WTC11 (cell line): ENCODE measurements at regions not wholly inside any gene's neighbourhood (a gene's known extent, or its start where the extent isn't known, plus 50 kb on each side); places are given as distances from the start of the nearest gene placed in this dataset.

Source experiments
- ATAC-seq: fragments of 200-7000 bp; cut with Tn5 transposase; 2 replicates; pipeline ENCODE4 v1.10.0; 2021; ENCODE audit warnings: mild to moderate bottlenecking, moderate library complexity
- CTCF ChIA-PET: fragments of 300-600 bp; sonication (Branson Sonifier 250); formaldehyde crosslinking; loops from one replicate; lab custom pipeline; 2021; ENCODE audit warnings: antibody characterized with exemption; lab: Charles Lee
- POLR2A ChIA-PET: fragments of 350-600 bp; sonication (Branson Sonifier 250); formaldehyde crosslinking; loops from one replicate; lab custom pipeline; 2021; ENCODE audit warnings: antibody characterized with exemption; lab: Charles Lee
- DNase-seq: peaks from one replicate; pipeline ENCODE4 v3.0.0; 2021; ENCODE audit warnings: low spot score
- H3K27ac Mint-ChIP-seq: 2 replicates; pipeline ENCODE4 v1.8.0; 2021; ENCODE audit warnings: mixed read lengths
- H3K27me3 Mint-ChIP-seq: 2 replicates; pipeline ENCODE4 v1.8.0; 2021; ENCODE audit warnings: low read depth, mild to moderate bottlenecking, moderate library complexity, mixed read lengths
- H3K36me3 Mint-ChIP-seq: 2 replicates; pipeline ENCODE4 v1.8.0; 2021; ENCODE audit warnings: mixed read lengths
- H3K4me1 Mint-ChIP-seq: 2 replicates; pipeline ENCODE4 v1.8.0; 2022; ENCODE audit warnings: mixed read lengths
- H3K4me3 Mint-ChIP-seq: 2 replicates; pipeline ENCODE4 v1.8.0; 2021; ENCODE audit warnings: mild to moderate bottlenecking, moderate library complexity, mixed read lengths
- H3K9me3 Mint-ChIP-seq: 2 replicates; pipeline ENCODE4 v1.8.0; 2021; ENCODE audit warnings: mixed read lengths
- ATF1 ChIP-seq: sonication (generic); formaldehyde crosslinking; IDR thresholded peaks from 2 replicates; pipeline ENCODE4 v1.8.1; 2023; ENCODE audit warnings: mild to moderate bottlenecking, moderate library complexity, missing genetic modification reagents
- ETV6 ChIP-seq: sonication (generic); formaldehyde crosslinking; IDR thresholded peaks from 2 replicates; pipeline ENCODE4 v1.8.1; 2022; ENCODE audit warnings: mild to moderate bottlenecking, missing genetic modification reagents
- GTF2I ChIP-seq: fragments of 250-450 bp; sonication (Bioruptor Pico); conservative IDR thresholded peaks from 2 replicates; pipeline ENCODE4 v1.4.0; 2021; ENCODE audit warnings: mild to moderate bottlenecking
- JUN ChIP-seq: sonication (generic); formaldehyde crosslinking; IDR thresholded peaks from 2 replicates; pipeline ENCODE4 v1.8.0; 2023; ENCODE audit warnings: mild to moderate bottlenecking, missing genetic modification reagents
- NR1H2 ChIP-seq: sonication (generic); formaldehyde crosslinking; IDR thresholded peaks from 2 replicates; pipeline ENCODE4 v1.9.0; 2021; ENCODE audit warnings: mild to moderate bottlenecking, moderate library complexity, missing genetic modification reagents
- TEAD4 ChIP-seq: sonication (generic); formaldehyde crosslinking; IDR thresholded peaks from 2 replicates; pipeline ENCODE4 v1.8.0; 2022; ENCODE audit warnings: mild to moderate bottlenecking, missing genetic modification reagents
- ZBTB21 ChIP-seq: sonication (generic); formaldehyde crosslinking; IDR thresholded peaks from 2 replicates; pipeline ENCODE4 v1.8.1; 2023; ENCODE audit warnings: mild to moderate bottlenecking, missing genetic modification reagents, borderline replicate concordance
- TF ChIP-seq, protein P1 (sequence below): sonication (generic); formaldehyde crosslinking; IDR thresholded peaks from 2 replicates; pipeline ENCODE4 v1.8.0; 2022; ENCODE audit warnings: missing genetic modification reagents
- TF ChIP-seq, protein P2 (sequence below): fragments of 250-450 bp; sonication (Bioruptor Pico); IDR thresholded peaks from 2 replicates; pipeline ENCODE4 v2.1.2; 2022; ENCODE audit warnings: mild to moderate bottlenecking, moderate library complexity
- TF ChIP-seq, protein P3 (sequence below): sonication (generic); formaldehyde crosslinking; IDR thresholded peaks from 2 replicates; pipeline ENCODE4 v1.8.1; 2023; ENCODE audit warnings: mild to moderate bottlenecking, missing genetic modification reagents
- TF ChIP-seq, protein P4 (sequence below): fragments of 250-450 bp; sonication (Bioruptor Pico); conservative IDR thresholded peaks from 2 replicates; pipeline ENCODE4 v1.9.0; 2021; ENCODE audit warnings: mild to moderate bottlenecking
- TF ChIP-seq, protein P5 (sequence below): sonication (generic); formaldehyde crosslinking; IDR thresholded peaks from 2 replicates; pipeline ENCODE4 v1.8.0; 2023; ENCODE audit warnings: mild to moderate bottlenecking, missing genetic modification reagents
- TF ChIP-seq, protein P6 (sequence below): sonication (generic); formaldehyde crosslinking; IDR thresholded peaks from 2 replicates; pipeline ENCODE4 v1.8.1; 2023; ENCODE audit warnings: mild to moderate bottlenecking, missing genetic modification reagents, moderate library complexity
- TF ChIP-seq, protein P7 (sequence below): fragments of 250-450 bp; sonication (Bioruptor Pico); IDR thresholded peaks from 2 replicates; pipeline ENCODE4 v1.9.0; 2021; ENCODE audit warnings: mild to moderate bottlenecking
- TF ChIP-seq, protein P8 (sequence below): sonication (generic); formaldehyde crosslinking; IDR thresholded peaks from 2 replicates; pipeline ENCODE4 v1.8.0; 2022; ENCODE audit warnings: mild to moderate bottlenecking, missing genetic modification reagents

DNA sequence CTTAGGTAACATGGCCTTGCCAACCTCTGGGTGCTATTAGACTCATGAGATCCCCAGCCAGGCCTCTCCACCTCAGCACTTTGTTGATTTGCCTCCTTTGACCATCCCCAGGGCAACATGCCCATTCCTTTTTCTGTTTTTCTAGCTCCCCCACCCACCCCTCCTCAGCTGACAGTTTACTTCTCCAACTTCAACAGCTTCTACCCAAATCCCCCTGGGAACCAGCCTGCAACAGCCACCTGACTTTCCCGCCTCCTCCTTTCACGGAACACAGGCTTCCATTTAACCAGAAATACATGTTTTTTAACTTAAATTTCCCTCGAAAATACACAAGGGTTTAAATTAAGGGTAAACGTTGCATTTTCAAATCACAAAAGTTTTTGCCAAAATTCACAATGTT is 117.3 kb downstream of the DLEU7 start (continued):
- TF ChIP-seq, protein P1, sequence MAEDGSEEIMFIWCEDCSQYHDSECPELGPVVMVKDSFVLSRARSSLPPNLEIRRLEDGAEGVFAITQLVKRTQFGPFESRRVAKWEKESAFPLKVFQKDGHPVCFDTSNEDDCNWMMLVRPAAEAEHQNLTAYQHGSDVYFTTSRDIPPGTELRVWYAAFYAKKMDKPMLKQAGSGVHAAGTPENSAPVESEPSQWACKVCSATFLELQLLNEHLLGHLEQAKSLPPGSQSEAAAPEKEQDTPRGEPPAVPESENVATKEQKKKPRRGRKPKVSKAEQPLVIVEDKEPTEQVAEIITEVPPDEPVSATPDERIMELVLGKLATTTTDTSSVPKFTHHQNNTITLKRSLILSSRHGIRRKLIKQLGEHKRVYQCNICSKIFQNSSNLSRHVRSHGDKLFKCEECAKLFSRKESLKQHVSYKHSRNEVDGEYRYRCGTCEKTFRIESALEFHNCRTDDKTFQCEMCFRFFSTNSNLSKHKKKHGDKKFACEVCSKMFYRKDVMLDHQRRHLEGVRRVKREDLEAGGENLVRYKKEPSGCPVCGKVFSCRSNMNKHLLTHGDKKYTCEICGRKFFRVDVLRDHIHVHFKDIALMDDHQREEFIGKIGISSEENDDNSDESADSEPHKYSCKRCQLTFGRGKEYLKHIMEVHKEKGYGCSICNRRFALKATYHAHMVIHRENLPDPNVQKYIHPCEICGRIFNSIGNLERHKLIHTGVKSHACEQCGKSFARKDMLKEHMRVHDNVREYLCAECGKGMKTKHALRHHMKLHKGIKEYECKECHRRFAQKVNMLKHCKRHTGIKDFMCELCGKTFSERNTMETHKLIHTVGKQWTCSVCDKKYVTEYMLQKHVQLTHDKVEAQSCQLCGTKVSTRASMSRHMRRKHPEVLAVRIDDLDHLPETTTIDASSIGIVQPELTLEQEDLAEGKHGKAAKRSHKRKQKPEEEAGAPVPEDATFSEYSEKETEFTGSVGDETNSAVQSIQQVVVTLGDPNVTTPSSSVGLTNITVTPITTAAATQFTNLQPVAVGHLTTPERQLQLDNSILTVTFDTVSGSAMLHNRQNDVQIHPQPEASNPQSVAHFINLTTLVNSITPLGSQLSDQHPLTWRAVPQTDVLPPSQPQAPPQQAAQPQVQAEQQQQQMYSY (CRISPR knock-in tag) = no peak
- TF ChIP-seq, all 79 proteins: peak for 0

DNA sequence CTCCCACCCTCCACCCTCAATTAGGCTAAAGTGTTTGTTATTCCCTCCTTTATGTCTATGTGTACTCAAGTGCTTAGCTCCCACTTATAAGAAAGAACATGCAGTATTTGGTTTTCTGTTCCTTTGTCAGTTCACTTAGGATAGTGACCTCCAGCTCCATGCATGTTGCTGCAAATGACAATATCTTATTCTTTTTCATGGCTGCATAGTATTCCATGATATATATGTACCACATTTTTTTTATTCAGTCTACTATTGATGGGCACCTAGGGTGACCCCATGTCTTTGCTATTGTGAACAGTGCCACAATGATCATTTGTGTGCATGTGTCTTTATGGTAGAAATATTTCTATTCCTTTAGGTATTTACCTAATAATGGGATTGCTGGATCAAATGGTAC is 114.3 kb downstream of the DLEU7 start:
- Mint-ChIP-seq H3K4me3 (no peak overlapping the region), H3K27me3 (peaks cover 3% of the 10 kb centered on the region; the same call in 1 of the 2 replicates), H3K4me1 (peaks cover 4% of the 10 kb centered on the region; the same call in 1 of the 2 replicates), H3K9me3 (peaks cover 35% of the 10 kb centered on the region), H3K36me3 (peaks cover 26% of the 10 kb centered on the region), H3K27ac (no peak overlapping the region)
- POLR2A ChIA-PET = no interaction called here
- no peak for TF ChIP-seq NR1H2
- TF ChIP-seq GTF2I = peak; percentile 81; the same call in 1 of the 2 replicates
- DNase-seq (no peak), ATAC-seq (no peak)
- CTCF ChIA-PET = no interaction called here

DNA sequence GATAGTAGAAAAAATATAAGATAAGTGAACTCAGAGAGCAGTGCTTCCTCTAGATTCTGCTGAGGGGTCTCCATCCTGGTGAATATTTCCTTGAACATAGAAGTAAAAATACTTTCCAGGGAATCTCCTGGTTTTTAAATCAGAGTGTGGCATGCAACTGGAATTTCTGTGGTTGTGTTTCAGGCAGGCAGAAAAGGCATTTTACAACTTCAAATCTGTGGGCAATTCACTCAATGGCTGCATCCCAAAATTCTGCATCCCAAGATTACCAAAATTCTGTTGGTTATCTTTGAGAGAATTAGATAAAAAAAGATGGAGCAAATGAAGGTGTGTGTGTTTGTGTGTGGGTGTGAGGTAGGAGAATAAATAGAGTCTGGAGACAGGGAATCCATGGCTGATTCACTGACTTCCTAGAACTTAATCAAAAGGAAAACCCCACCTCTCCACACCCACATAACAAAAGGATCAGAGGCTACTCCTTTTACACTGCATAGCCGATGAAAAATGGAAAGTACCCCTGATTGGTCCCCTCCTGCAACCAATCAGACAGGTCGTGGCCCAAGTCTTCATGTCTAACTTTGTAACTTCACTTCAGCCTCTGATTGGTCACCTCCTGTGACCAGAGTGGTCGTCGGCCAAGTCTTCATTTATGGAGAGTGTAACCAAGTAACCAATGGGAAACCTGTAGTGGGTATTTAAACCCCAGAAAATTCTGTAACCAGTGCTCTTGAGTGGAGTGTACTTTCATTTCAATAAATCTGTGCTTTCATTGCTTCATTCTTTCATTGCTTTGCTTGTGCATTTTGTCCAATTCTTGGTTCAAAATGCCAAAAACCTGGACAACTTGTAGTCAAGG is 112.8 kb downstream of the DLEU7 start:
- TF ChIP-seq ZBTB21 (CRISPR knock-in tag) (no peak), TEAD4 (CRISPR knock-in tag) (no peak)
- TF ChIP-seq, protein P2, sequence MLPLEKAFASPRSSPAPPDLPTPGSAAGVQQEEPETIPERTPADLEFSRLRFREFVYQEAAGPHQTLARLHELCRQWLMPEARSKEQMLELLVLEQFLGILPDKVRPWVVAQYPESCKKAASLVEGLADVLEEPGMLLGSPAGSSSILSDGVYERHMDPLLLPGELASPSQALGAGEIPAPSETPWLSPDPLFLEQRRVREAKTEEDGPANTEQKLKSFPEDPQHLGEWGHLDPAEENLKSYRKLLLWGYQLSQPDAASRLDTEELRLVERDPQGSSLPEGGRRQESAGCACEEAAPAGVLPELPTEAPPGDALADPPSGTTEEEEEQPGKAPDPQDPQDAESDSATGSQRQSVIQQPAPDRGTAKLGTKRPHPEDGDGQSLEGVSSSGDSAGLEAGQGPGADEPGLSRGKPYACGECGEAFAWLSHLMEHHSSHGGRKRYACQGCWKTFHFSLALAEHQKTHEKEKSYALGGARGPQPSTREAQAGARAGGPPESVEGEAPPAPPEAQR = no peak
- no peak overlapping the region for H3K4me3 Mint-ChIP-seq
- H3K27me3 Mint-ChIP-seq = peaks cover 3% of the 10 kb centered on the region; the same call in 1 of the 2 replicates
- POLR2A ChIA-PET = no interaction called here
- H3K36me3 Mint-ChIP-seq = peaks cover 26% of the 10 kb centered on the region
- ATAC-seq (no peak), DNase-seq (no peak)
- CTCF ChIA-PET = no interaction called here
- H3K9me3 Mint-ChIP-seq = peaks cover 35% of the 10 kb centered on the region
- peaks cover 5% of the 10 kb centered on the region; the same call in 1 of the 2 replicates for H3K4me1 Mint-ChIP-seq
- H3K27ac Mint-ChIP-seq = no peak overlapping the region

DNA sequence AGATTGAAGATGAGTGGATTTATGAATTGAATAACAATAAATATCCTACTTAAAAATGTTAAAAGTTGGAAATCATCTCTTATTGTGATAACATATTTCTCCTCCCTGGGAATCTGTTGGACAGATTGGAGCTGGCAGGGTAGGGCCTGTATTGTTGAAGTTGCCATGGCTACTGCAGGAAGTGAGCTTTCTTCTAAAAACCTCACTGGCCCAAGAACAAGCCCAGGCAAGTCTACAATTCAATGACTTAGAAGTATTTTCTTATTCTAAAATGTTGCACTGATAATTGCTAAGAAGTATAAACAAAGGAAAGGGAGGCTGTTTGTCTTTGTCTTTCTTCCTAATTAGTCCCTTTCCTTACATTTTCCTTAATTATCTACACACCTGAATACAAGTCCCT is 112.1 kb downstream of the DLEU7 start:
- Mint-ChIP-seq H3K4me3 (no peak overlapping the region), H3K27ac (no peak overlapping the region), H3K4me1 (peaks cover 10% of the 10 kb centered on the region; the same call in 1 of the 2 replicates), H3K9me3 (peaks cover 35% of the 10 kb centered on the region), H3K36me3 (peaks cover 26% of the 10 kb centered on the region), H3K27me3 (peaks cover 3% of the 10 kb centered on the region; the same call in 1 of the 2 replicates)
- ChIA-PET POLR2A (no interaction called here), CTCF (no interaction called here)
- DNase-seq = no peak
- no peak for ATAC-seq
- TF ChIP-seq ETV6 (CRISPR knock-in tag) (no peak), ATF1 (CRISPR knock-in tag) (no peak), JUN (no peak), GTF2I (no peak)
- TF ChIP-seq, protein P3, sequence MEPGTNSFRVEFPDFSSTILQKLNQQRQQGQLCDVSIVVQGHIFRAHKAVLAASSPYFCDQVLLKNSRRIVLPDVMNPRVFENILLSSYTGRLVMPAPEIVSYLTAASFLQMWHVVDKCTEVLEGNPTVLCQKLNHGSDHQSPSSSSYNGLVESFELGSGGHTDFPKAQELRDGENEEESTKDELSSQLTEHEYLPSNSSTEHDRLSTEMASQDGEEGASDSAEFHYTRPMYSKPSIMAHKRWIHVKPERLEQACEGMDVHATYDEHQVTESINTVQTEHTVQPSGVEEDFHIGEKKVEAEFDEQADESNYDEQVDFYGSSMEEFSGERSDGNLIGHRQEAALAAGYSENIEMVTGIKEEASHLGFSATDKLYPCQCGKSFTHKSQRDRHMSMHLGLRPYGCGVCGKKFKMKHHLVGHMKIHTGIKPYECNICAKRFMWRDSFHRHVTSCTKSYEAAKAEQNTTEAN (CRISPR knock-in tag) = no peak
- TF ChIP-seq, protein P4, sequence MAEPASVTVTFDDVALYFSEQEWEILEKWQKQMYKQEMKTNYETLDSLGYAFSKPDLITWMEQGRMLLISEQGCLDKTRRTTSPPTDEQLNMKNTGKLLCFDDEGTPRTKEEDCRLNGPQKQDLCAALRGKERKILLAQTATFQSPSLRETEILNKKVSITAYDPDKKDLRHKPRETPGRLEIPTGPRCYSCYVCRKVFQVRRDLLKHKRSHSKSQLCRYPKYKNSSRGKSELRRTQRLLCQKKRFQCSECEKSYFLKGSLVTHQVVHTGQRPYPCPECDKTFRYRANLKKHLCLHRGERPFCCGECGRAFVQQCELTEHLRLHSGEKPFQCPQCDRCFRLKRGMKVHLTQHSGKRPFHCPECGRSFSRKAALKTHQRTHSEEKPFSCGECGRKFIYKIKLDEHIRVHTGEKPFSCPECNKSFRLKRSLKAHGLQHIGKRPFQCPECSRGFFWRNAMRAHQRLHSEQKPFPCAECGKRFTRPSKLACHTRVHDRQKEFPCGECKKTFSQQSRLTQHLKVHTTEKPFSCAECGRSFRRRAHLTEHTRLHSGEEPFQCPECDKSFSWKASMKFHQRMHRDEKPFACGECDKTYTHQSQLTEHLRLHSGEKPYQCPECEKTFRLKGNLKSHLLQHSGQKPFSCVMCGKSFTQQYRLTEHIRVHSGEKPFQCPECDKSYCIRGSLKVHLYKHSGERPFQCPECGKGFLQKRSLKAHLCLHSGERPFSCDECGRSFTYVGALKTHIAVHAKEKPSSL (CRISPR knock-in tag) = no peak
- TF ChIP-seq, protein P5, sequence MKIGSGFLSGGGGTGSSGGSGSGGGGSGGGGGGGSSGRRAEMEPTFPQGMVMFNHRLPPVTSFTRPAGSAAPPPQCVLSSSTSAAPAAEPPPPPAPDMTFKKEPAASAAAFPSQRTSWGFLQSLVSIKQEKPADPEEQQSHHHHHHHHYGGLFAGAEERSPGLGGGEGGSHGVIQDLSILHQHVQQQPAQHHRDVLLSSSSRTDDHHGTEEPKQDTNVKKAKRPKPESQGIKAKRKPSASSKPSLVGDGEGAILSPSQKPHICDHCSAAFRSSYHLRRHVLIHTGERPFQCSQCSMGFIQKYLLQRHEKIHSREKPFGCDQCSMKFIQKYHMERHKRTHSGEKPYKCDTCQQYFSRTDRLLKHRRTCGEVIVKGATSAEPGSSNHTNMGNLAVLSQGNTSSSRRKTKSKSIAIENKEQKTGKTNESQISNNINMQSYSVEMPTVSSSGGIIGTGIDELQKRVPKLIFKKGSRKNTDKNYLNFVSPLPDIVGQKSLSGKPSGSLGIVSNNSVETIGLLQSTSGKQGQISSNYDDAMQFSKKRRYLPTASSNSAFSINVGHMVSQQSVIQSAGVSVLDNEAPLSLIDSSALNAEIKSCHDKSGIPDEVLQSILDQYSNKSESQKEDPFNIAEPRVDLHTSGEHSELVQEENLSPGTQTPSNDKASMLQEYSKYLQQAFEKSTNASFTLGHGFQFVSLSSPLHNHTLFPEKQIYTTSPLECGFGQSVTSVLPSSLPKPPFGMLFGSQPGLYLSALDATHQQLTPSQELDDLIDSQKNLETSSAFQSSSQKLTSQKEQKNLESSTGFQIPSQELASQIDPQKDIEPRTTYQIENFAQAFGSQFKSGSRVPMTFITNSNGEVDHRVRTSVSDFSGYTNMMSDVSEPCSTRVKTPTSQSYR = no peak
- TF ChIP-seq, protein P6, sequence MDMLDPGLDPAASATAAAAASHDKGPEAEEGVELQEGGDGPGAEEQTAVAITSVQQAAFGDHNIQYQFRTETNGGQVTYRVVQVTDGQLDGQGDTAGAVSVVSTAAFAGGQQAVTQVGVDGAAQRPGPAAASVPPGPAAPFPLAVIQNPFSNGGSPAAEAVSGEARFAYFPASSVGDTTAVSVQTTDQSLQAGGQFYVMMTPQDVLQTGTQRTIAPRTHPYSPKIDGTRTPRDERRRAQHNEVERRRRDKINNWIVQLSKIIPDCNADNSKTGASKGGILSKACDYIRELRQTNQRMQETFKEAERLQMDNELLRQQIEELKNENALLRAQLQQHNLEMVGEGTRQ (CRISPR knock-in tag) = no peak
- TF ChIP-seq, protein P7, sequence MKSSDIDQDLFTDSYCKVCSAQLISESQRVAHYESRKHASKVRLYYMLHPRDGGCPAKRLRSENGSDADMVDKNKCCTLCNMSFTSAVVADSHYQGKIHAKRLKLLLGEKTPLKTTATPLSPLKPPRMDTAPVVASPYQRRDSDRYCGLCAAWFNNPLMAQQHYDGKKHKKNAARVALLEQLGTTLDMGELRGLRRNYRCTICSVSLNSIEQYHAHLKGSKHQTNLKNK (CRISPR knock-in tag) = no peak
- TF ChIP-seq, protein P8, sequence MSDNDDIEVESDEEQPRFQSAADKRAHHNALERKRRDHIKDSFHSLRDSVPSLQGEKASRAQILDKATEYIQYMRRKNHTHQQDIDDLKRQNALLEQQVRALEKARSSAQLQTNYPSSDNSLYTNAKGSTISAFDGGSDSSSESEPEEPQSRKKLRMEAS (CRISPR knock-in tag) = no peak
